Vagina (tissue), 2 donors: ENCODE measurements at regions not wholly inside any gene's neighbourhood (a gene's known extent, or its start where the extent isn't known, plus 50 kb on each side); places are given as distances from the start of the nearest gene placed in this dataset.

Experiments used
- POLR2A ChIP-seq, 2 donors: fragments of 450-650 bp; IDR thresholded peaks; one replicate each; pipeline ENCODE4 v1.6.1; 2017; ENCODE audit warnings: antibody characterized with exemption in 2 of 2, mild to moderate bottlenecking in 2 of 2, moderate library complexity in 2 of 2
- POLR2AphosphoS5 ChIP-seq, 2 donors: sonication (generic); formaldehyde crosslinking; IDR thresholded peaks; one replicate each; pipeline ENCODE4 v1.9.0; 2017; ENCODE audit warnings: antibody characterized with exemption in 2 of 2, mild to moderate bottlenecking in 2 of 2, low read depth in 1 of 2; ENCODE audit not compliant: insufficient read depth in 1 of 2
- TF ChIP-seq, protein P1 (sequence below), 3 experiments: fragments of 450-650 bp in 2 of 3; fragments of 200-600 bp in 1 of 3; sonication (generic) in 1 of 3; IDR thresholded peaks; one replicate each; pipeline ENCODE4 v1.5.1; 2017 to 2019; ENCODE audit warnings: antibody characterized with exemption in 3 of 3, mild to moderate bottlenecking in 2 of 3, moderate library complexity in 2 of 3

DNA sequence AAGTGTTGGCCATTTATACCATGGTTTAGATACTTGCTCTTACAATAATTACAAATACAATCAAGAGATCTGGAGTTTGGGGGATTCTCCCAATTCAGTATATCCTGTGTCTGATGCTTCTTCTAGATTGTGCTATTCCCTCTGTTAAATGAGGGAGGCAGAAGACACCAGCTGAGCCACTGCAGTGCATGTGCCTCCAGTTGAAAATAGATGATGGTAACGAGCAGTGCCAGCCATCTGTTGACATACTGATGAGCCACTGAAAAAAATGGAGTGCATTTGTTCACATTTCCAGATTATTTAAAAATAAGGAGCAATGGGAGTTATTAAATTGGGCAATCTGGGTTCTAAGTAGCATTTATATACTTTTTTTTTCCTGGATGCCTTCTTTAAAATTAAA, 1428.0 kb upstream of the TENM4 start:
- TF ChIP-seq, protein P1, sequence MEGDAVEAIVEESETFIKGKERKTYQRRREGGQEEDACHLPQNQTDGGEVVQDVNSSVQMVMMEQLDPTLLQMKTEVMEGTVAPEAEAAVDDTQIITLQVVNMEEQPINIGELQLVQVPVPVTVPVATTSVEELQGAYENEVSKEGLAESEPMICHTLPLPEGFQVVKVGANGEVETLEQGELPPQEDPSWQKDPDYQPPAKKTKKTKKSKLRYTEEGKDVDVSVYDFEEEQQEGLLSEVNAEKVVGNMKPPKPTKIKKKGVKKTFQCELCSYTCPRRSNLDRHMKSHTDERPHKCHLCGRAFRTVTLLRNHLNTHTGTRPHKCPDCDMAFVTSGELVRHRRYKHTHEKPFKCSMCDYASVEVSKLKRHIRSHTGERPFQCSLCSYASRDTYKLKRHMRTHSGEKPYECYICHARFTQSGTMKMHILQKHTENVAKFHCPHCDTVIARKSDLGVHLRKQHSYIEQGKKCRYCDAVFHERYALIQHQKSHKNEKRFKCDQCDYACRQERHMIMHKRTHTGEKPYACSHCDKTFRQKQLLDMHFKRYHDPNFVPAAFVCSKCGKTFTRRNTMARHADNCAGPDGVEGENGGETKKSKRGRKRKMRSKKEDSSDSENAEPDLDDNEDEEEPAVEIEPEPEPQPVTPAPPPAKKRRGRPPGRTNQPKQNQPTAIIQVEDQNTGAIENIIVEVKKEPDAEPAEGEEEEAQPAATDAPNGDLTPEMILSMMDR (IDR thresholded peaks at IDR 0.05), result no peak
- TF ChIP-seq POLR2A (IDR thresholded peaks at IDR 0.05) (no peak), POLR2AphosphoS5 (IDR thresholded peaks at IDR 0.05; ENCODE audit: insufficient read depth in 1 of 2, low read depth in 1 of 2) (no peak)
